ENCODE measurements at regions not wholly inside any gene's neighbourhood (a gene's known extent, or its start where the extent isn't known, plus 50 kb on each side); places are given as distances from the start of the nearest gene placed in this dataset.

GRCh38 chr4:152195888-152196287, 340.0 kb downstream of the FBXW7 start:
- Histone ChIP-seq H3K36me3 (no peaks in the 10 kb centered on the region), H3K4me3 (no peak overlapping the region), H3K27ac (no peak overlapping the region), H3K9me3 (no peaks in the 10 kb centered on the region), H3K4me1 (no peaks in the 10 kb centered on the region), H3K27me3 (no peaks in the 10 kb centered on the region)
- TF ChIP-seq CTCF (IDR thresholded peaks at IDR 0.05) (no peak), POLR2A (IDR thresholded peaks at IDR 0.05) (no peak), POLR2AphosphoS5 (IDR thresholded peaks at IDR 0.05; ENCODE audit: insufficient read depth in 1 of 2, low read depth in 1 of 2) (no peak)
- intact Hi-C loops (cut with DNase I), result no loop called here
- DNase-seq (ENCODE audit: extremely low spot score in 2 of 2), result no peak

- no peaks in the 10 kb centered on the region for H3K36me3 ChIP-seq
- no peaks in the 10 kb centered on the region for H3K4me1 ChIP-seq
- TF ChIP-seq POLR2AphosphoS5 (IDR thresholded peaks at IDR 0.05; ENCODE audit: insufficient read depth in 1 of 2, low read depth in 1 of 2), result no peak
- no peak for TF ChIP-seq POLR2A (IDR thresholded peaks at IDR 0.05)
- TF ChIP-seq CTCF (IDR thresholded peaks at IDR 0.05), result no peak
- H3K27me3 ChIP-seq, result no peaks in the 10 kb centered on the region
- H3K27ac ChIP-seq, result no peak overlapping the region
- no peak overlapping the region for H3K4me3 ChIP-seq
- intact Hi-C loops (cut with DNase I), result no loop called here
- H3K9me3 ChIP-seq, result no peaks in the 10 kb centered on the region
- no peak for DNase-seq (ENCODE audit: extremely low spot score in 2 of 2)
Measured at GRCh38 chr4:152193059-152193458, 342.8 kb downstream of the FBXW7 start.

- TF ChIP-seq POLR2AphosphoS5 (IDR thresholded peaks at IDR 0.05; ENCODE audit: insufficient read depth in 1 of 2, low read depth in 1 of 2), result no peak
- no peak for TF ChIP-seq POLR2A (IDR thresholded peaks at IDR 0.05)
- TF ChIP-seq CTCF (IDR thresholded peaks at IDR 0.05), result no peak
- no peaks in the 10 kb centered on the region for H3K4me1 ChIP-seq
Measured at GRCh38 chr4:152190907-152191306, 345.0 kb downstream of the FBXW7 start.

GRCh38 chr4:152189451-152190179, 346.3 kb downstream of the FBXW7 start:
- H3K9me3 ChIP-seq, result no peaks in the 10 kb centered on the region
- intact Hi-C loops (cut with DNase I), result no loop called here
- TF ChIP-seq POLR2A (IDR thresholded peaks at IDR 0.05) (no peak), CTCF (IDR thresholded peaks at IDR 0.05) (no peak), POLR2AphosphoS5 (IDR thresholded peaks at IDR 0.05; ENCODE audit: insufficient read depth in 1 of 2, low read depth in 1 of 2) (no peak)
- no peak overlapping the region for H3K27ac ChIP-seq
- no peak for DNase-seq (ENCODE audit: extremely low spot score in 2 of 2)
- H3K36me3 ChIP-seq, result no peaks in the 10 kb centered on the region
- no peaks in the 10 kb centered on the region for H3K4me1 ChIP-seq
- no peak overlapping the region for H3K4me3 ChIP-seq
- H3K27me3 ChIP-seq, result no peaks in the 10 kb centered on the region

More at GRCh38 chr4:152190907-152191306, 345.0 kb downstream of the FBXW7 start:
- Histone ChIP-seq H3K36me3 (no peaks in the 10 kb centered on the region), H3K27me3 (no peaks in the 10 kb centered on the region), H3K27ac (no peak overlapping the region), H3K9me3 (no peaks in the 10 kb centered on the region), H3K4me3 (no peak overlapping the region)
- DNase-seq (ENCODE audit: extremely low spot score in 2 of 2), result no peak
- intact Hi-C loops (cut with DNase I), result no loop called here

DNA sequence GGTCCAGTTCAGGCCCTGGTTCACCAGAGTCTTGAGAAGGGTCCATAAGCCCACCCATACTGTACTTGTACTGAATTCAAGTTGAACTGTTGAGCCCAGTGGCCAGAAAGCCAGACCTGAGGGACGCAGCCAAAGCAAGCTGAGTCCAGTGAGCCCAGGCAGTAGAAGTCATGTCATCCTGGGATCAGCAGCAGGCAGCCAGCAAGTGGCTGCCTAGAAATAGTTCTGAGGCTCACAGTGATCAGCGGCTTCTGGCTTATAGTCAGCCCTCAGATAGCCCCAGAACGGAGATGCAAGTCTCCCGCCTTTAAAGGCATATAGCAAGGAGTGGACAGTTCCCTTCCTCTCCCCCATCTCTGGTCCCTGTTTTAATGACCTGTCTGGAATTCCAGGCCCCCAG, 347.1 kb downstream of the FBXW7 start:
- H3K27me3 ChIP-seq, result no peaks in the 10 kb centered on the region
- H3K9me3 ChIP-seq, result no peaks in the 10 kb centered on the region
- H3K4me1 ChIP-seq, result no peaks in the 10 kb centered on the region
- no peak overlapping the region for H3K4me3 ChIP-seq
- TF ChIP-seq CTCF (IDR thresholded peaks at IDR 0.05), result no peak
- no peak for DNase-seq (ENCODE audit: extremely low spot score in 2 of 2)
- H3K36me3 ChIP-seq, result no peaks in the 10 kb centered on the region
- no peak overlapping the region for H3K27ac ChIP-seq
- intact Hi-C loops (cut with DNase I), result no loop called here

Data from vagina (tissue), 2 donors.